GM13976 (cell line): ENCODE measurements at regions not wholly inside any gene's neighbourhood (a gene's known extent, or its start where the extent isn't known, plus 50 kb on each side); places are given as distances from the start of the nearest gene placed in this dataset.

Experiments
- DNase-seq: peaks from one replicate; pipeline ENCODE4 v3.0.0; 2012; ENCODE audit warnings: low spot score
- CTCF ChIP-seq: IDR thresholded peaks from 2 replicates; pipeline ENCODE4 v1.5.1; 2012; ENCODE audit warnings: borderline replicate concordance, mild to moderate bottlenecking; ENCODE audit not compliant: insufficient read depth; ENCODE audit errors: extremely low read depth, missing control alignments, control extremely low read depth
- in situ Hi-C: fragments of 300-500 bp; cut with MboI; formaldehyde crosslinking; loops from one replicate; pipeline ENCODE4 v1.12.0; 2022; ENCODE audit warnings: low sequenced_read_pairs, mixed read lengths, inconsistent platforms; ENCODE audit not compliant: unreplicated experiment

- in situ Hi-C loops, result no loop called here
- DNase-seq, result no peak
- no peak for TF ChIP-seq CTCF
Measured at GRCh38 chr7:108808549-108809266, 239.0 kb downstream of the DNAJB9 start.

- no peak for TF ChIP-seq CTCF
- no peak for DNase-seq
- in situ Hi-C loops, result no loop called here
Measured at GRCh38 chr7:108809356-108809755, 239.7 kb downstream of the DNAJB9 start.

- no peak for TF ChIP-seq CTCF
- in situ Hi-C loops, result no loop called here
- DNase-seq, result no peak
Measured at GRCh38 chr7:108810756-108811385, 241.2 kb downstream of the DNAJB9 start.

GRCh38 chr7:108813251-108814014 is 243.8 kb downstream of the DNAJB9 start:
- in situ Hi-C loops, result no loop called here
- TF ChIP-seq CTCF, result no peak
- no peak for DNase-seq

GRCh38 chr7:108815815-108816214 is 246.1 kb downstream of the DNAJB9 start:
- in situ Hi-C loops, result no loop called here
- TF ChIP-seq CTCF, result no peak
- DNase-seq, result no peak

- no peak for TF ChIP-seq CTCF
- no peak for DNase-seq
- in situ Hi-C loops, result no loop called here
Measured at GRCh38 chr7:108818742-108819141, 249.1 kb downstream of the DNAJB9 start.
